Kidney glomerular epithelial cell (primary cell): ENCODE measurements at regions not wholly inside any gene's neighbourhood (a gene's known extent, or its start where the extent isn't known, plus 50 kb on each side); places are given as distances from the start of the nearest gene placed in this dataset.
"Not testable (repeated sequence)": the region's sequence is repeated elsewhere in the genome, so short reads cannot be mapped to it uniquely, and the experiment has no call there.

ENCODE experiments used
- DNase-seq: peaks from one replicate; lab custom pipeline; 2025; lab: John Stamatoyannopoulos, UW

DNA sequence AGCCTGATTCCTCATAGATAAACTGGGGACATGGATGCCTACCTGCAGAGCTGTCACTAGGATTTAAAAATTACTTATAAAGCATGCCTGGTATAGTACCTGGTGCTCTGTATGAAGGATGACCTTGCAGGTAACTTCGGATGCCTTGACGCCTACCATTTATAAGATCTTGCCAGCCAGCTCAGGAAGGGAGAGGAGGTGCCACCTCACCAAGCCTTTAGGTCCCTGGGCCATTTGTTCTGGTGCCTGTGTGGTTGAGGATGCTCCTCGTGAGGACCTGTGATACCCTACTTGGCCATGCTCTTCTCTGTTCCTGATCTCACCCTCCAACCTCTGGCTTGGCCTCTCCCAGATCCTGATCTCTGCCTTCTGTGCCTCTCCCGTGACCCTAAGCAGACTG is 85.2 kb downstream of the FDX1 start:
- DNase-seq: no peak

DNA sequence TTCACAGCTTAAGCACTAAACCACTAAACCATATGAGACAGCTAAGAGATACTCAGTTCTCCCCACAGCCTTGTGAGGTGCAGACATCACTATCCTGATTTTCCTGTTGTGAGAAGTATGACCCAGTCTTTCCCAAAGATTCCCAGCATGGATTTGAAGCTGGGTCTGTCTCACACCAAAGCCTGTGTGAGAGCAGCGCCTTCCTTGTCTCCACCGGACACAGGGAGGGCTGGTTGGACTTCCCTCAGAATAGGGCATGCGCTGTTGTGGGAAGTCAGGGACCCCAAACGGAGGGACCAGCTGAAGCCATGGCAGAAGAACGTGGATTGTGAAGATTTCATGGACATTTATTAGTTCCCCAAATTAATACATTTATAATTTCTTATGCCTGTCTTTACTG is 87.6 kb downstream of the FDX1 start:
- not testable (repeated sequence) for DNase-seq

DNA sequence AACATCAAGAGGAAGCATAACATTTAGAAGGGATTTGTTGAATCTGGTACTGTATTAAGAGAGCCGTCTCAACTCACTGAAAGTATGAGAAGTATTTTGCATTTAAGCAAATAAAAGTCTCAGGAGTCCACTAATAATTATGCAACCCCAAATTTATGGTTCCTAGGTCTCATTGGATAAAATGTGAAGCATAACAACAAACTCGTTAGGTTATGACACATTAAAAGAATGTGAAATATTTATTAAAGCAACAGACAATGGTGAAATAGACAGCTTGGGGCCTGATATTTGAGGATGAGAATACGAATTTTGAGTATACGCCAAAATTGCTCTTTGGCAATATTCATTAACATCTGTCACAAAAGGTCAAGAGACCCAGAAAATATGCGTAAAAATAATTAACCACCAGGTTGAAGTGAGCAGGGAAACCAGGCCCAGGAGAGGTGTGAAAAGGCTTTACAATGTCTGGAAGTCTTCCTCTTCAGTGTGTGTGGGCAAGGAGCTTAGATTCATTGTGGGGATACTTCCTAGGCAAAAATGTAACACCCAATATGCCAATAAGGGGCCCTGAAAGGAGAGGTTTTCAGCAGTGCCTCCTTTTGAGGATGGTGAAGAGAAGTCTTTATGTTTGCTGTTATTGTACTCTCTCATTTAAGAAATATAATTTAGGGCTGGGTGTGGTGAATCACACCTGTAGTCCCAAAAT is 89.2 kb downstream of the FDX1 start:
- no peak for DNase-seq

- no peak for DNase-seq
These were observed 90.0 kb downstream of the FDX1 start for GRCh38 chr11:110519796-110520195.

DNA sequence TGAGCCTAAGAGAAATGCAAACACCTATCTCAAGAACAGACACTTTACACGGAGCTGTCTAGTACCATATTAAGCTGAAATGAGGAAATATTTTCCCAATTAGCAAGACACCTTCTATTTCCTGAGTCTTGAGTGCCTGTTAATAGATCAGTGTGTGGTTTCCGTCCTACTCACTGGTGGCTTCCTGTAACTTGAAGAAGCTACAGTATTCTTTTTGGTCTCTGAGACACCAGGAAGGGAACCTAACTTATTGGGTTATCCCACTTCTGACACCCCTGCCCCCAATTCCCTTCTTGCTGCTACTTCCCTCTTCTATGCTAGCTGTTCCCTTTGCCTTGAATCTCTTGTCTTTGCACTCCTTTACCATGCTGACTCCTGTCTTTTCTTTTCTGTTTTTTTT is 92.7 kb downstream of the FDX1 start:
- DNase-seq: no peak

DNA sequence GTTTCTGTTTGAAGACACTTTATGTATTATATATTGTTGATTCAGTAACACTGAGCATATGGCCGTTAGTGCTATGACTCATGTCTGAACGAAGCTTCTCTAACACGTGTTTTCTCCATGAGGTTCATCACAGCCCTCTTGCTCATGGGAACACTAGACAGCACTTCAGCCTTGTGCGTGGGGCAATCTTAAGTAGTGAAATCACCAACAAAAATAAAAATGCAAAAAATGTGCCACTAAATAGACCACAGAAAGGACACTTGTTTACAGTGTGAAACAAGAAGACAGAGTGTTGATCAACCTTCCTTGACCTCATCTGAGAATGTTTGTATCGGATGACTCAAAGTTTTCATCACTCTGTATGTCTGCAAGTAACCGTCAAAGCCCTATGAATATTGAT is 94.5 kb downstream of the FDX1 start:
- no peak for DNase-seq

DNA sequence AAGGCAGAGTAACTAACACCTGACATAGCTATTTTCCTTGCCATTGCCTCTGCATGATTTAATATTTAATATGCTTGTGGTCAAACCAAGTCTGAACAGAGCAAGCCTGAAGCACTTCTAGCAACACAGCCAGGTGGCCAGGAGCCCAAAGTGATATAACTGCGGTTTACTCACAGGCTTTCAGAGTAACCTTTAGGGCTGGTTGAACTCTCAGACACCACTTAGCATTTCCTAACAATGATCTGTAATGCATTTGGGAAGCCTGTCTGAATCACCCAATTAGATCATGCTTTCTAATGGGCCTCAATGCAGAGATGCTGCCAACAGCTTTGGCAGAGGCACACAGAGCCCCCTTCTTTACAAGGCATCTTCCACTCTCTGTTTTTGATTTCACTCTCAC is 96.1 kb downstream of the FDX1 start:
- DNase-seq: peak; percentile 32

DNA sequence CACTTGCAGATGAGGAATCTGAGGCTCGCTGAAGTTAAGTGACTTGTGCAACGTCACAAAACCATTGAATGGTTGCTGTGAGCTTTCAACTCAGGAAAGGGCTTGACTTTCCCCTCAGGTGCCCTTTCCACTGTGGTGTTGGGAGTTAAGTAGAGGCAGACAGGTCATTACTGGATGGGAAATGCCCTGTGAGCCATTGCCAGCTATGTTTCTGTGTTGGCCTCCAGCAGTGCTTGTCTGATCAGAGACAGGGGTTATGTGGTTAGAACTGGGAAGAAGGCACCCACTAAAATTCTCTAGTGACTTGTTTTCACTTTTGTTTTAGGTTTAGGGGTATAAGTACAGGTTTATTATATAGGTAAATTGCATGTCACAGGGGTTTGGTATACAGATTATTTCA is 96.6 kb downstream of the FDX1 start:
- no peak for DNase-seq
